ENCODE measurements at regions not wholly inside any gene's neighbourhood (a gene's known extent, or its start where the extent isn't known, plus 50 kb on each side); places are given as distances from the start of the nearest gene placed in this dataset.
"Not testable (repeated sequence)": the region's sequence is repeated elsewhere in the genome, so short reads cannot be mapped to it uniquely, and the experiment has no call there.

GRCh38 chr9:24342457-24342856 lies 203.2 kb downstream of the IZUMO3 start:
- no peak for DNase-seq (ENCODE audit: low spot score)

- no peak for DNase-seq (ENCODE audit: low spot score)
Observed at GRCh38 chr9:24333629-24334028, 212.1 kb downstream of the IZUMO3 start.

- DNase-seq (ENCODE audit: low spot score): no peak
Observed at GRCh38 chr9:24298912-24299311, 246.8 kb downstream of the IZUMO3 start.

GRCh38 chr9:24297931-24298330 lies 247.8 kb downstream of the IZUMO3 start:
- no peak for DNase-seq (ENCODE audit: low spot score)

- DNase-seq (ENCODE audit: low spot score): no peak
Observed at GRCh38 chr9:24296124-24296523, 249.6 kb downstream of the IZUMO3 start.

- no peak for DNase-seq (ENCODE audit: low spot score)
Observed at GRCh38 chr9:24293386-24293785, 252.3 kb downstream of the IZUMO3 start.

- no peak for DNase-seq (ENCODE audit: low spot score)
Observed at GRCh38 chr9:24286761-24287160, 258.9 kb downstream of the IZUMO3 start.

- DNase-seq (ENCODE audit: low spot score): no peak
Observed at GRCh38 chr9:24258626-24259025, 287.1 kb downstream of the IZUMO3 start.

- no peak for DNase-seq (ENCODE audit: low spot score)
Observed at GRCh38 chr9:24257726-24258125, 288.0 kb downstream of the IZUMO3 start.

- DNase-seq (ENCODE audit: low spot score): peak; percentile 11
Observed at GRCh38 chr9:24245988-24246387, 299.7 kb downstream of the IZUMO3 start.

- no peak for DNase-seq (ENCODE audit: low spot score)
Observed at GRCh38 chr9:24242576-24242975, 303.1 kb downstream of the IZUMO3 start.

GRCh38 chr9:24218656-24219055 lies 327.0 kb downstream of the IZUMO3 start:
- no peak for DNase-seq (ENCODE audit: low spot score)

- DNase-seq (ENCODE audit: low spot score): no peak
Observed at GRCh38 chr9:24210641-24211040, 335.1 kb downstream of the IZUMO3 start.

- no peak for DNase-seq (ENCODE audit: low spot score)
Observed at GRCh38 chr9:24189986-24190385, 355.7 kb downstream of the IZUMO3 start.

- not testable (repeated sequence) for DNase-seq (ENCODE audit: low spot score)
Observed at GRCh38 chr9:24180572-24180971, 354.5 kb upstream of the ELAVL2 start.

GRCh38 chr9:24144796-24145195 lies 318.8 kb upstream of the ELAVL2 start:
- no peak for DNase-seq (ENCODE audit: low spot score)

- DNase-seq (ENCODE audit: low spot score): not testable (repeated sequence)
Observed at GRCh38 chr9:24135072-24135471, 309.0 kb upstream of the ELAVL2 start.

GRCh38 chr9:24132244-24132643 lies 306.2 kb upstream of the ELAVL2 start:
- no peak for DNase-seq (ENCODE audit: low spot score)

- DNase-seq (ENCODE audit: low spot score): no peak
Observed at GRCh38 chr9:24127519-24127918, 301.5 kb upstream of the ELAVL2 start.

- no peak for DNase-seq (ENCODE audit: low spot score)
Observed at GRCh38 chr9:24118190-24118589, 292.1 kb upstream of the ELAVL2 start.

- DNase-seq (ENCODE audit: low spot score): no peak
Observed at GRCh38 chr9:24096756-24097155, 270.7 kb upstream of the ELAVL2 start.

GRCh38 chr9:24095246-24095645 lies 269.2 kb upstream of the ELAVL2 start:
- DNase-seq (ENCODE audit: low spot score): no peak

- DNase-seq (ENCODE audit: low spot score): no peak
Observed at GRCh38 chr9:24090566-24090965, 264.5 kb upstream of the ELAVL2 start.

- DNase-seq (ENCODE audit: low spot score): no peak
Observed at GRCh38 chr9:24073666-24074065, 247.6 kb upstream of the ELAVL2 start.

GRCh38 chr9:24073007-24073592 lies 247.1 kb upstream of the ELAVL2 start:
- DNase-seq (ENCODE audit: low spot score): no peak
